ENCODE measurements at regions not wholly inside any gene's neighbourhood (a gene's known extent, or its start where the extent isn't known, plus 50 kb on each side); places are given as distances from the start of the nearest gene placed in this dataset.

GRCh38 chr6:33967966-33968724 is 164.3 kb upstream of the MLN start:
- intact Hi-C loops (cut with DNase I): loop anchor here in 1 of 2 donors (10.0 kb wide), 1 partner anchor 163 kb away; the partner anchor contains the start of gene MLN
- peak; percentile 5 for DNase-seq (ENCODE audit: low spot score)

GRCh38 chr6:33967265-33967767 is 163.5 kb upstream of the MLN start:
- peak; percentile 22 for DNase-seq (ENCODE audit: low spot score)
- intact Hi-C loops (cut with DNase I): loop anchor here in 1 of 2 donors (10.0 kb wide), 1 partner anchor 163 kb away; the partner anchor contains the start of gene MLN

- intact Hi-C loops (cut with DNase I): loop anchor here in 1 of 2 donors (10.0 kb wide), 1 partner anchor 162 kb away; the partner anchor contains the start of gene MLN
- peak; percentile 20 for DNase-seq (ENCODE audit: low spot score)
These were observed 162.7 kb upstream of the MLN start for GRCh38 chr6:33966536-33966935.

GRCh38 chr6:33965766-33966165 is 162.0 kb upstream of the MLN start:
- intact Hi-C loops (cut with DNase I): loop anchor here in 1 of 2 donors (10.0 kb wide), 1 partner anchor 161 kb away; the partner anchor contains the start of gene MLN
- DNase-seq (ENCODE audit: low spot score): peak; percentile 26

GRCh38 chr6:33964387-33964786 is 160.6 kb upstream of the MLN start:
- intact Hi-C loops (cut with DNase I): loop anchor here in 1 of 2 donors (10.0 kb wide), 1 partner anchor 160 kb away; the partner anchor contains the start of gene MLN
- no peak for DNase-seq (ENCODE audit: low spot score)

- peak; percentile 65 for DNase-seq (ENCODE audit: low spot score)
- intact Hi-C loops (cut with DNase I): loop anchor here in 1 of 2 donors (10.0 kb wide), 1 partner anchor 158 kb away; the partner anchor contains the start of gene MLN
These were observed 159.4 kb upstream of the MLN start for GRCh38 chr6:33963136-33963750.

- peak; percentile 43 for DNase-seq (ENCODE audit: low spot score)
- intact Hi-C loops (cut with DNase I): loop anchor here in 1 of 2 donors (10.0 kb wide), 1 partner anchor 158 kb away; the partner anchor contains the start of gene MLN
These were observed 158.6 kb upstream of the MLN start for GRCh38 chr6:33962246-33963027.

- intact Hi-C loops (cut with DNase I): loop anchor here in 1 of 2 donors (10.0 kb wide), 1 partner anchor 157 kb away; the partner anchor contains the start of gene MLN
- DNase-seq (ENCODE audit: low spot score): peak; percentile 44
These were observed 157.9 kb upstream of the MLN start for GRCh38 chr6:33961691-33962090.

GRCh38 chr6:33960345-33961313 is 156.8 kb upstream of the MLN start:
- peak; percentile 49 for DNase-seq (ENCODE audit: low spot score)
- intact Hi-C loops (cut with DNase I): loop anchor here in 1 of 2 donors (10.0 kb wide), 1 partner anchor 156 kb away; the partner anchor contains the start of gene MLN

GRCh38 chr6:33959661-33960344 is 156.0 kb upstream of the MLN start:
- intact Hi-C loops (cut with DNase I): loop anchor here in 1 of 2 donors (10.0 kb wide), 1 partner anchor 155 kb away; the partner anchor contains the start of gene MLN

GRCh38 chr6:33959329-33959651 is 155.5 kb upstream of the MLN start:
- intact Hi-C loops (cut with DNase I): no loop called here
- DNase-seq (ENCODE audit: low spot score): no peak

More at GRCh38 chr6:33959661-33960344, 156.0 kb upstream of the MLN start:
- peak; percentile 47 for DNase-seq (ENCODE audit: low spot score)

GRCh38 chr6:33958526-33959328 is 154.9 kb upstream of the MLN start:
- DNase-seq (ENCODE audit: low spot score): peak; percentile 67
- intact Hi-C loops (cut with DNase I): no loop called here

GRCh38 chr6:33957892-33958525 is 154.2 kb upstream of the MLN start:
- intact Hi-C loops (cut with DNase I): no loop called here
- peak; percentile 72 for DNase-seq (ENCODE audit: low spot score)

- peak; percentile 53 for DNase-seq (ENCODE audit: low spot score)
- intact Hi-C loops (cut with DNase I): no loop called here
These were observed 153.5 kb upstream of the MLN start for GRCh38 chr6:33957131-33957891.

GRCh38 chr6:33956206-33956605 is 152.4 kb upstream of the MLN start:
- DNase-seq (ENCODE audit: low spot score): peak; percentile 59
- intact Hi-C loops (cut with DNase I): no loop called here

Data from posterior vena cava (tissue), 2 donors.